ENCODE measurements at regions not wholly inside any gene's neighbourhood (a gene's known extent, or its start where the extent isn't known, plus 50 kb on each side); places are given as distances from the start of the nearest gene placed in this dataset.

DNA sequence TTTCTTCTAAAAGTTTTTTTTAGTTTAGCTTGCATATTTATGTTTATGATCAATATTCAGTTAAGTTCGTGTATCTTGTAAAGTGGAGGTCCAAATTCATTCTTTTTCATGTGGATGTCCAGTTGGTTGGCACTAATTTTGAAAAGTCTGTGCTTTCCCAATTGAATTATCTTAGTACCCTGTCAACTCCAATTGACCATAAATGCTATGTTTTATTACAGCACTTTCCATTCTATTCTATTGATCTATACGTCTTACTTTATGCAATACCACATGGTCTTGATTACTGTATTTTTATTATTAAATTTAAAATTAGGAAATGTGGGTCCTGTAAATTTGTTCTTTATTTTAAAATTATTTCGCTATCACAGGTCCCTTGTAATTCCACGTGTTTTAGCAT is 837.6 kb upstream of the SLC10A2 start:
- Histone ChIP-seq H2AFZ (replicated peaks; ENCODE audit: low read length, poor library complexity) (no peak overlapping the region), H3K27ac (ENCODE audit: insufficient read depth, low read length) (no peak overlapping the region), H4K91ac (ENCODE audit: insufficient read depth, low read depth, low read length) (no peak overlapping the region), H3K4me1 (ENCODE audit: control insufficient read depth, insufficient read depth, low read length) (no peaks in the 10 kb centered on the region), H3K18ac (ENCODE audit: low read depth, low read length) (no peak overlapping the region), H4K8ac (ENCODE audit: low read depth in 2 of 2, low read length in 2 of 2) (no peak overlapping the region), H2BK20ac (ENCODE audit: low read depth, low read length) (no peak overlapping the region), H3K79me1 (ENCODE audit: low read depth in 1 of 2, low read length in 2 of 2) (no peaks in the 10 kb centered on the region), H3K9ac (ENCODE audit: low read depth, low read length) (no peak overlapping the region), H2BK5ac (ENCODE audit: low read depth, low read length, poor library complexity, severe bottlenecking) (no peak overlapping the region), H3K4me3 (ENCODE audit: insufficient read depth, low read depth, low read length) (no peak overlapping the region), H3K4ac (ENCODE audit: low read depth, low read length) (no peak overlapping the region), H4K5ac (ENCODE audit: low read depth, low read length) (no peak overlapping the region), H3K9me3 (ENCODE audit: control insufficient read depth, insufficient read depth, low read length) (no peaks in the 10 kb centered on the region), H3K27me3 (ENCODE audit: control insufficient read depth, insufficient read depth, low read length) (no peaks in the 10 kb centered on the region), H3K23ac (ENCODE audit: low read depth, low read length) (no peak overlapping the region), H3K4me2 (ENCODE audit: low read depth, low read length) (no peak overlapping the region), H4K20me1 (ENCODE audit: insufficient read depth, low read length) (no peaks in the 10 kb centered on the region), H2AK9ac (replicated peaks; ENCODE audit: low read depth, low read length, poor library complexity) (no peak overlapping the region), H2AK5ac (ENCODE audit: low read depth, low read length) (no peak overlapping the region), H3K9me1 (ENCODE audit: insufficient read depth, low read length) (no peaks in the 10 kb centered on the region), H3K56ac (ENCODE audit: extremely low read depth, insufficient read depth, low read length) (no peak overlapping the region), H2BK15ac (ENCODE audit: low read depth, low read length) (no peak overlapping the region), H2BK120ac (ENCODE audit: low read depth, low read length) (no peak overlapping the region), H3K36me3 (ENCODE audit: control insufficient read depth, insufficient read depth, low read length) (no peaks in the 10 kb centered on the region), H3K14ac (replicated peaks; ENCODE audit: low read depth, low read length) (no peak overlapping the region)
- no TSS peak for BruUV-seq (replicated peaks)
- WGBS, 2 experiments (ENCODE audit: extremely low coverage in 2 of 2, insufficient read length in 1 of 2) = no CpG with 5 or more reads among the region's 4 CpGs
- in situ Hi-C loops (cut with MboI; ENCODE audit: low sequenced_read_pairs) = no loop called here
- intact Hi-C loops (cut with micrococcal nuclease) = no loop called here
- ChIA-PET CTCF (no interaction called here), POLR2A (ENCODE audit: unreplicated experiment) (no interaction called here)
- dilution Hi-C loops (cut with HindIII; ENCODE audit: low sequenced_read_pairs, unreplicated experiment) = no loop called here
- TF ChIP-seq USF2 (IDR thresholded peaks at IDR 0.05; ENCODE audit: low read depth, low read length) (no peak), MAFK (IDR thresholded peaks at IDR 0.05; ENCODE audit: low read depth, low read length) (no peak), MAZ (IDR thresholded peaks at IDR 0.05; ENCODE audit: borderline replicate concordance, low read depth, low read length) (no peak), CEBPB (IDR thresholded peaks at IDR 0.05; ENCODE audit: low read depth, low read length) (no peak), SMC3 (IDR thresholded peaks at IDR 0.05; ENCODE audit: low read depth, low read length) (no peak), RAD21 (IDR thresholded peaks at IDR 0.05; ENCODE audit: low read length) (no peak), POLR2A (IDR thresholded peaks at IDR 0.05; ENCODE audit: low read depth, low read length) (no peak), CHD1 (IDR thresholded peaks at IDR 0.05; ENCODE audit: low read depth, low read length) (no peak), RFX5 (IDR thresholded peaks at IDR 0.05; ENCODE audit: low read depth, low read length) (no peak), FOS (IDR thresholded peaks at IDR 0.05; ENCODE audit: low read depth, low read length) (no peak), NFE2L2 (IDR thresholded peaks at IDR 0.05; ENCODE audit: low read depth, low read length) (no peak), RCOR1 (IDR thresholded peaks at IDR 0.05; ENCODE audit: insufficient replicate concordance, low read length) (no peak), BHLHE40 (IDR thresholded peaks at IDR 0.05; ENCODE audit: low read depth, low read length) (no peak), MXI1 (IDR thresholded peaks at IDR 0.05; ENCODE audit: borderline replicate concordance, low read depth, low read length) (no peak)
- TF ChIP-seq, protein P1, sequence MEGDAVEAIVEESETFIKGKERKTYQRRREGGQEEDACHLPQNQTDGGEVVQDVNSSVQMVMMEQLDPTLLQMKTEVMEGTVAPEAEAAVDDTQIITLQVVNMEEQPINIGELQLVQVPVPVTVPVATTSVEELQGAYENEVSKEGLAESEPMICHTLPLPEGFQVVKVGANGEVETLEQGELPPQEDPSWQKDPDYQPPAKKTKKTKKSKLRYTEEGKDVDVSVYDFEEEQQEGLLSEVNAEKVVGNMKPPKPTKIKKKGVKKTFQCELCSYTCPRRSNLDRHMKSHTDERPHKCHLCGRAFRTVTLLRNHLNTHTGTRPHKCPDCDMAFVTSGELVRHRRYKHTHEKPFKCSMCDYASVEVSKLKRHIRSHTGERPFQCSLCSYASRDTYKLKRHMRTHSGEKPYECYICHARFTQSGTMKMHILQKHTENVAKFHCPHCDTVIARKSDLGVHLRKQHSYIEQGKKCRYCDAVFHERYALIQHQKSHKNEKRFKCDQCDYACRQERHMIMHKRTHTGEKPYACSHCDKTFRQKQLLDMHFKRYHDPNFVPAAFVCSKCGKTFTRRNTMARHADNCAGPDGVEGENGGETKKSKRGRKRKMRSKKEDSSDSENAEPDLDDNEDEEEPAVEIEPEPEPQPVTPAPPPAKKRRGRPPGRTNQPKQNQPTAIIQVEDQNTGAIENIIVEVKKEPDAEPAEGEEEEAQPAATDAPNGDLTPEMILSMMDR (conservative IDR thresholded peaks at IDR 0.05; ENCODE audit: low read depth, low read length) = no peak
- TF ChIP-seq, protein P2, sequence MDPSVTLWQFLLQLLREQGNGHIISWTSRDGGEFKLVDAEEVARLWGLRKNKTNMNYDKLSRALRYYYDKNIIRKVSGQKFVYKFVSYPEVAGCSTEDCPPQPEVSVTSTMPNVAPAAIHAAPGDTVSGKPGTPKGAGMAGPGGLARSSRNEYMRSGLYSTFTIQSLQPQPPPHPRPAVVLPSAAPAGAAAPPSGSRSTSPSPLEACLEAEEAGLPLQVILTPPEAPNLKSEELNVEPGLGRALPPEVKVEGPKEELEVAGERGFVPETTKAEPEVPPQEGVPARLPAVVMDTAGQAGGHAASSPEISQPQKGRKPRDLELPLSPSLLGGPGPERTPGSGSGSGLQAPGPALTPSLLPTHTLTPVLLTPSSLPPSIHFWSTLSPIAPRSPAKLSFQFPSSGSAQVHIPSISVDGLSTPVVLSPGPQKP (IDR thresholded peaks at IDR 0.05; ENCODE audit: borderline replicate concordance, low read depth, low read length) = no peak
- no peak for DNase-seq
- no peak for ATAC-seq (ENCODE audit: low read depth)

Data from IMR-90 (cell line).